ENCODE measurements at regions not wholly inside any gene's neighbourhood (a gene's known extent, or its start where the extent isn't known, plus 50 kb on each side); places are given as distances from the start of the nearest gene placed in this dataset.
A peak's percentile ranks its signal among the peaks of the same experiment; 100 is the strongest.

GRCh38 chr2:160667811-160668210, 174.2 kb upstream of the RBMS1 start:
- no peak overlapping the region for H3K27ac ChIP-seq
- TF ChIP-seq, protein P1, sequence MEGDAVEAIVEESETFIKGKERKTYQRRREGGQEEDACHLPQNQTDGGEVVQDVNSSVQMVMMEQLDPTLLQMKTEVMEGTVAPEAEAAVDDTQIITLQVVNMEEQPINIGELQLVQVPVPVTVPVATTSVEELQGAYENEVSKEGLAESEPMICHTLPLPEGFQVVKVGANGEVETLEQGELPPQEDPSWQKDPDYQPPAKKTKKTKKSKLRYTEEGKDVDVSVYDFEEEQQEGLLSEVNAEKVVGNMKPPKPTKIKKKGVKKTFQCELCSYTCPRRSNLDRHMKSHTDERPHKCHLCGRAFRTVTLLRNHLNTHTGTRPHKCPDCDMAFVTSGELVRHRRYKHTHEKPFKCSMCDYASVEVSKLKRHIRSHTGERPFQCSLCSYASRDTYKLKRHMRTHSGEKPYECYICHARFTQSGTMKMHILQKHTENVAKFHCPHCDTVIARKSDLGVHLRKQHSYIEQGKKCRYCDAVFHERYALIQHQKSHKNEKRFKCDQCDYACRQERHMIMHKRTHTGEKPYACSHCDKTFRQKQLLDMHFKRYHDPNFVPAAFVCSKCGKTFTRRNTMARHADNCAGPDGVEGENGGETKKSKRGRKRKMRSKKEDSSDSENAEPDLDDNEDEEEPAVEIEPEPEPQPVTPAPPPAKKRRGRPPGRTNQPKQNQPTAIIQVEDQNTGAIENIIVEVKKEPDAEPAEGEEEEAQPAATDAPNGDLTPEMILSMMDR (conservative IDR thresholded peaks at IDR 0.05) = no peak

DNA sequence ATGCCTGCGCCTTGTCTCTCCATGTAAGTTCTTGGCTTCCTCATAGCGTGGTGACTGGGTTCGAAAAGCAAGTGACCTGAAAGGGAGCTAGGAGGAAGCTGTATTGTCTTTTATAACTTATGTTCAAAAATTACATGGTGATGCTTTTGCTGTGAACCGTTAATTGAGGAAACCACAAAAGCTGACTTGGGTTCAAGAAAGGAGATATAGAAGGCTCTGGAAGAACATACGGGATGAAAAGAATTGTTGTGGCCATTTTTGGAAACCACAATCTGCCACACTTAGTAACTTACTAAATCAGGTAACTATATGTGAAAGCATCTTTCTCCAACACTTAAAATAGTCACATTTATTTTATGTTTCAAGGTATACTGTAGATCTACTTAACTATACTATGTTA, 177.0 kb upstream of the RBMS1 start:
- TF ChIP-seq, protein P1 (conservative IDR thresholded peaks at IDR 0.05) = no peak
- H3K27ac ChIP-seq = no peak overlapping the region

GRCh38 chr2:160672211-160672610, 178.6 kb upstream of the RBMS1 start:
- H3K27ac ChIP-seq = peak overlapping the region; percentile 44
- TF ChIP-seq, protein P1 (conservative IDR thresholded peaks at IDR 0.05) = no peak

DNA sequence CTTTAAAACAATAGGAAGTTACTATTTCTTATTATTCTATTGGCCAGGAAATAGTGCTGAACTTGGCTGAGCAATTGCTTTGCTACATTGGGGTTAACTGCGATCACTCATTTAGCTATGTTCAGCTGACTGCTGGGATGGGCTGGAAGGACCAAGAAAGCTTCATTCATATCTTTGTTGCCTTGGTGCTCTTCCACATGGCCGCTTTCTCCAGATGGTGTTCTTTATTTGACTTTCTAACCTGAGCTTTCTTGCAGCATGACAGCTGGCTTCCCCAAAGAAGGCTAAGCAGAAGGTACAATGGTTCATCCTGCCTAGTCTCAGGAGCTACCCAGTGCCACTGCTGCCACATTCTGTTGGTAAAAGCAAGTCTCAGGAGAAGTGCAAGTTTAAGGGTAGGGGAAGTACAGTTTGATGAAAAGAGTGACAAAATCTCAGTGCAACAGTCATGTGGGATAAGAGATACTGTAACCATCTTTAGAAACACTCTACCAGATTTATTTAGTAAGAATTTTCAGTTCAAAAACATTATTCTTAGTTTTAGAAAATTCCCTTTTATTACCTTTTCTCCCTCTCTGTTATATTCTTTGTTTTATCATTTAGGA, 180.6 kb upstream of the RBMS1 start:
- no peak overlapping the region for H3K27ac ChIP-seq
- TF ChIP-seq, protein P1 (conservative IDR thresholded peaks at IDR 0.05) = no peak

GRCh38 chr2:160679686-160680085, 186.1 kb upstream of the RBMS1 start:
- no peak overlapping the region for H3K27ac ChIP-seq
- TF ChIP-seq, protein P1 (conservative IDR thresholded peaks at IDR 0.05) = no peak

DNA sequence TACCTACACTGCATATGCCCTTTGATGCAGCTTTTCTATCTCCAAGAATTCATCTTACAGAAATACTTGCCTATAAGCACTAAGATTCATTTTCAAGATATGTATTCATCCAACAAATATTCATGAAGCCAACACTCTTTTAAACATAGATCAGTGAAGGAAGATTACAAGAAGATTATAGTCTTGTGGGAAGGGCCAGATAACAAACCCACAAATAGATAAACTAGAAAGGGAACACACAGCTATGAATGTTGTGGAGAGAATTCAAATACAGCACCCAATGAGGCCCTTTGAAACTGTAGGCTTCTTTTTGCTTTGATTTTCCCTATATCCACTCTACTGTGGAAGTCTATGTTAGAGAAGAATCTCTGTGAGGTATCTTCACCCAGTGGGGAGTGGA, 186.7 kb upstream of the RBMS1 start:
- no peak overlapping the region for H3K27ac ChIP-seq
- TF ChIP-seq, protein P1 (conservative IDR thresholded peaks at IDR 0.05) = no peak

- no peak overlapping the region for H3K27ac ChIP-seq
- TF ChIP-seq, protein P1 (conservative IDR thresholded peaks at IDR 0.05) = no peak
These were observed 187.4 kb upstream of the RBMS1 start for GRCh38 chr2:160680974-160681373.
